HG03039 (cell line): ENCODE measurements at regions not wholly inside any gene's neighbourhood (a gene's known extent, or its start where the extent isn't known, plus 50 kb on each side); places are given as distances from the start of the nearest gene placed in this dataset.

Source experiments
- ATAC-seq: cut with Tn5 transposase; IDR thresholded peaks from one replicate; pipeline ENCODE4 v1.9.1; 2021; ENCODE audit warnings: mild to moderate bottlenecking, moderate library complexity; ENCODE audit not compliant: unreplicated experiment

DNA sequence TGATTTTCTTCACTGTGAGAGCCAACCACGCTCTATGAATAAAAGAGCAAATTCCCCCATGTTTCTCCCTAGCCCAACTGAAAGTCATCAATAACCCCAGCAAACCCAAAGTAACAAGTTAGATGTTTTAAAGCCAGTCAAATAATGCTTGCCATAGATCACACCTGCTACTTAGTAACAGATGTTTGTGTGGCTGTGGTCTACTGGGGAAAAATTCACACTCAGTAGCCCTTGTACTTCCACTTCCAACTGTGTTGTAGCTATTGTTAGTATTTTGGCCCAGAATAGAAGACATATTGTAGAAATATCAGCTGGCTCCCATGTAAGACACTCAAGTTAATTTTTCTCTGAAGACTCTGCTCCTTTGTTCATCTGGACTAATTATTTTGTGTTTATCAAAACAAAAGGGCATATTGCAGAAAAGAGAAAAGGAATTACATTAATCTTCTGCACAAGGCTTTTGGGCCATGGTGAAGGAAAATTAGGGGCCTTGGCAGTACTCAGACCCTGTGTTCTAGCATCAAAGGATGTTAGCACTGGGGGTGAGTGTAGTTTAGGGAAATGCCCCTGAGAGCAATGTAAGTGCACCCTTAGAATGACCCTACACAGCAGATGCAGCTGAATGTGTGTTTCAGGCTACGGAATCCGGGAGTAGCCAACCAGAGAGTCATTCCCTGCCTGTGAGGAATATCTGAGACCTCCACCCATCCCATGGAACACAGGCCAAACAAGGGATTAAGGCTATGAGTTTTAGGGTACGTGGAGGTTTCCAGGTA is 521.9 kb downstream of the EPHA4 start:
- no peak for ATAC-seq

DNA sequence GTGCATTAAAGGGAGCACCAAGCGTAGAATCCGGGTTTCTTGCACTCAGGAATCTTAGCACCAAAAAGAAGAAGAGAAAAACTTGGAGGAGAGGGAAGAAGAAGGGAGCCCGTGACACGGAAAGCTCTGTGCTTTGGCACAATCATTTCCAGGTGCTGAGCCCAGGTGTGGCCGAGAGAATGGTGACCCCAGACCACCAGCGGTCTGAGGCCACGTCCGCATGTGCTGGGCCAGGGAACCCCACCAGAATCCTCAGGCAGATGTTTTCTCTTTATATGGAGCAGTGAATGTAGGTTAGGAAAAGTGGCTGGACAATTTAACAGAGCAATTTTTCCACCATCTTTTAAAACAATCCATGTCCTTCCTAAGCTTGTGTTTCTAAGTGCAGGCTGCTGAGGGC is 520.9 kb downstream of the EPHA4 start:
- no peak for ATAC-seq

DNA sequence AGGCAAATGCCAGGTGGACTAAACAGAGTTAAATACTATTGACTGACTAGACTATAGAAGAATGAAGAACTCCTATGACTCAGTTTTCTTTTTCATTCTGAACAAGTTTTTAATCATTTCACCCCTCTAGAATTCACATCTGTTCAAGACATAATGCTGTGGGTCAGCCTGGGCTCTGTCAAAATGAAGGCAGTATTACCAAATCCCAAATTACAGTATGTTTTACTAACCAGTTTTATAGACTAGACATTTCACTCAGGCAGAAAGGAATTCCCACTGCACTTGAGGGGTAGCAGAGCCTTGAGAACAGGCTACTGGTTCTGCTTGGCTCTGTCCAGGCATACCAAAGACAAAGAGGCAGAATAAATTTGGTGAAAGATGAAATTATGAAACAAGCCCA is 511.7 kb downstream of the EPHA4 start:
- ATAC-seq = no peak

DNA sequence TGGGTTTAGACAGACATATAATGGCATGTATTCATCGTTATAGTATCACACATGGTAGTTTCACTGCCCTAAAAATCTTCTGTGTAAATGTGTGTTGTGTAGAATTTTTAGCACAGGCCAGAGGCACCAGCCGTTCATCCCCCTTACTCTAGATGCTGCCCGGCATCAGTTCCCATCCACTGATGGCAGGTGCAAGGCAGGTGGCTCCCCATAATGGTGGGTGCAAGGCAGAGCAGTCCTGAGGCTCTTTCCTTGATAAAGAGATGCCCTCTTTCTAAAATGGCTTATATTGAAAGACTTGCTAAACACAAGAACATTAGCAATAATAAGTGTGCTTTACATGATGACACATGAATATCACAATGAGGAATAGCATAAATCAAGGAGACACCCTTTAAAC is 508.5 kb downstream of the EPHA4 start:
- ATAC-seq = no peak

DNA sequence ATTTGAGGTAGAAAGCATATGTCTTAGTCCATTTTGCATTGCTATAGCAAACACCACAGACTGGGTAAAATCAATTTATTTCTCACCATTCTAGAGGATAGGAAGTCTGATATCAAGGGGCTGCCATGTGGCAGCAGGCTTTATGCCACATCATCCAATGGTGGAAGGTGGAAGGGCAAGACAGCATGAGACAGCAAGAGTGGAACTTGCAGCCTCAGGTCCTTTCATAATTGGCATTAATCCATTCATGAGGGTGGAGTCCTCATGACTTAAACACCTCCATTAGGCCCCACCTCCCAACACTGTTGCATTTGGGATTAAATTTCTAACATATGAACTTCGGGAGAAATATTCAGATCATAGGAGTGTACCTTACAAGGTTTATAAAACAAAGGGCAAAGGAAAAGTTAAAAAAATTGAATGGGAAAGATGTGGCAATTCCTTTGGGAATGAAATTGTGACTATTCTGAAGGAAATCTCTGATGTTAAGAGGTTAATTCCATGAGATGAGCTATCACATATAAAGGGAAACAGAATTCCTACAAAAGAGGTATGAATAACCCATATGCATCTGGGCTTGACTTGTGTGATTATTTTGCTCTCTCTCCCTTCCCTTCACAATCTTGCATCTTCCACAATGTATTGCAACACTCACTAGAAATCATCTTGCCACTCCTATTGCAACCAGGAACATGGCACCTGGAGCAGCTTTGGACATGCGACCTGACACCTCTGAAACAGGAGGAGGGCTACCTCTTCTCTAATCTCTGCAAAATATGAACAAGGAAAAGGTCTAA is 507.8 kb downstream of the EPHA4 start:
- no peak for ATAC-seq

DNA sequence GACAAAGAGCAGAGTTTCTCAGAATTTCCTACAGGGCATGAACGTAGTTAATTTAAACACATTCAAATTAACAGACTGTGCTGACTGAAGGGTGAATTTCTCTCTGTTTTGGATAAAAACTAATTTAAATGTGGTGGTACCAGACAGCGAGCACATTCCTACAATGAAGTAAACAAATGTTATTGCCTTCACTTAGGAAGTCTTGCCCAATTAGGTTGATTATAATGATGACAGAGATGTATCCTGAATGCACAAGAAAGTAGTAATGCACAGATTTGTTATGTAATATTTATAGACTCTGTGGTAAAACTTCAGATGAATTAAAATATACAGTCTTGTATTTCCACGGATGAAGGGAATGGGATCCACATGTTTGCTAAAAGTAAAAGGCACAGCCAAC is 507.2 kb downstream of the EPHA4 start:
- ATAC-seq = no peak

DNA sequence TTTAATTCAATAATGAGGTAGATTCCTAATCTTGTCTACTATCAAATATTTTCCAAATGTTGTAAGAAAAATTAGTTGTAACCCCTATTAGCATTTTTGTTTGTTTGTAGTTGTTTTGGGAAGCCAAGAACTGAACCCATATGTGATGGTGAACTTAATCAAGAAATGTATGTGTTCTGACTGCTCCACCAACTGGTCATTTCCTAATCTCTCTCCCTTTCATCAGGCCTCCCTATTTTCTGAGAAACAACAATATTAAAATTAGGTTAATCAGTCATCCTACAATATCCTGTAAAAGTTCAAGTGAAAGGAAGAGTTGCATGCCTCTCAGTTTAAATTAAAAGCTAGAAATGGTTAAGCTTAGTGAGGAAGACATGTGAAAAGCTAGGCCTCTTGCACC is 504.0 kb downstream of the EPHA4 start:
- ATAC-seq = no peak

DNA sequence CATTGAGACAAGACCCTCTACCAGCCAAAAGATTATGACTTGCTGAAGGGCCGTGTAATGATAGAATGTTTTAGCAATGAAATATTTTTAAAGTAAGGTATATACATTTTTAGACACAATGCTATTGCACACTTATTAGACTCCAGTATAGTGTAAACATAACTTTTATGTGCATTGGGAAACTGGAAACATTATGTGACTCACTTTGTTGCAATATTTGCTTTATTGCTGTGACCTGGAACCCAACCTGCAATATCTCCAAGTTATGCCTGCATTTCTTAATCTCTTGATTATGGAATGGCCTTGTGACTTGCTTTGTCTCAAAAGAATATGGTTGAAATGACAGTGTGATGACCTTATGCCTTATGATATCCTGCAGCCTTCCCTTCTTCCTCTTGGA is 502.0 kb downstream of the EPHA4 start:
- no peak for ATAC-seq

DNA sequence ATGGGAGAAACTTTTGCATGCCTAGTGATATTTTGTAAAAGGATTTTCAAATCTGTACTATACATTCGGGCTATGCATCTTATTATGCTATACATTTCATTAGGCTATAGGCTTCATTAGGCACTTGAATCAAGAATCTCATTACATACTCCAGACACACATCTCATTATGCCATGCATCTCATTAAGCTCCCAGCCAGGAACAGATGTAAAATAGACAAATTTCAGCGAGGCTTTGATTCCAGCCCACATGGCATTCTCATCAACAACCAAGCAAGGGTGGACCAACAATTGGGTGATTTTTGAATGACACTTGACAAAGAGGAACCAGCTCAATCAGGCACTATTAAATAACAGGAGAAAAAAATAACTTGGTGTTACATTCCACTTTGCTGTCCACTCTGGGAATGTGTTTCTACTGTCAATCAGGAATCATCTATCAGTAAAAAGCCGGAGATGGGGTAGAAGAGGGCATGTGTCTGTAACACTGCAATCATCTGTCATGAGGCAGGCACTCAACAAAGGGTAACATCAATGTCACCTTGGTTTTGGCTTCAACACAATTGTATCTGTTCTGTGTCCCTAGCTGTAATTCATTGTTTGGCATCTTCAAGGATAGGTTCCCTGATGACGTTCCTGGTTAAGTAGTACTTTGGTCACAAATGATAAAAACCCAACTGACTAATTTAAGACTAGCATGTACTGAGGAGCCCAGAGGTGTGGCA is 498.6 kb downstream of the EPHA4 start:
- ATAC-seq = no peak

DNA sequence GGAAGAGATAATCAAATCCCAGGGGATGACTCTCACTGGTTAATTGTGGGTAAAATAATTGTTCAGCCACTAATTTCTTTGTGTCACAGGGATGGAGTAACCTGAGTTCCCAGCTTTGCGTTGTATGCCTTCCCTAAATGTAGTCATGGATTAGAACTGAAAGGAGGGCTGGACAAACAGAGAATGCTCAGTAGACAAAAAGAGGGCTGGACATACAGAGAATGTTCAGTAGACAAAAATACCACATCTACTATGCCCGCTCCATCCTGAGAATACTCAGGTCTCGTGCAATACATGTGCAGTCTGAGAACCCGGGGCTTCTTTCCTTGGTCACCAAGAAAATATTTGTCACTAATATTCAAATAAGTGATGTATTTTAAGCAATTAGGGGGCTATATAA is 497.9 kb downstream of the EPHA4 start:
- ATAC-seq = no peak

DNA sequence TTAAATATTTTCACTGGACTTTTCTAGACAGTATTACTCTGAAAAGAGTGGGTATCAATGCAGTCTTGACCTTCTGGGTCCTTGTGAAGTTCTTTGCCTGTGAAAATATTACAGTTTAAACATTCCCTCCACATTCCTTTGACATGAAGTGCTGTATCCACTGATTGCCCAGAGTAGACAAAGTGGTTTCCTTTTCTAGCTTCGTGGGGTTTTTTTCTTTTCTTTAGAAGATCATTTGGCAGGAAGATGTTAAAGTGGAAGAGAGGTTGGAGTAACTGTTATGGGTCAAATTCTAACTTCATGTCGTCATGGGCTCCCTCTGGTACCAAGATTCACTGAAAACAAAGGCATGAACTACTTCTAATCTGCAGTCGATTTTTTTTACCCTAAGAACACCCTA is 496.9 kb downstream of the EPHA4 start:
- ATAC-seq = no peak

DNA sequence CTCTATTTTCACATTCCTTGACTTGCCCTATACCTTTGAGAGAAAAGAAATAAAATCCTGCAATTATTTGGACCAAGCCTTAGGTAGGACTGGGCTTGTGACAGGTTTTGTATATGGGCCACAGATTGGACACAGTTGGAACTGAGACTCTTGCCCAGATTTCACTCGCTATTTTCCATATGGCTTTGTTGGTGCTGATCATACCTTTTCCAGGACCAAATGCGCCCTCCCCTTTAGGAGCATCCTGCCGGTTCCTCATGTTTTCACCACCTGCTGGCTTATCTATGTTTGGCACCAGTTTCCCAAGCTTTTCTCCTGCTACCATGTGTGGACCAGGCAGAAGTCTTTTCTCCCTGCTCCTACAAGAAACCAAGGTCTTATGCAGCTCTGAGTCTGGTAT is 494.9 kb downstream of the EPHA4 start:
- ATAC-seq = no peak

DNA sequence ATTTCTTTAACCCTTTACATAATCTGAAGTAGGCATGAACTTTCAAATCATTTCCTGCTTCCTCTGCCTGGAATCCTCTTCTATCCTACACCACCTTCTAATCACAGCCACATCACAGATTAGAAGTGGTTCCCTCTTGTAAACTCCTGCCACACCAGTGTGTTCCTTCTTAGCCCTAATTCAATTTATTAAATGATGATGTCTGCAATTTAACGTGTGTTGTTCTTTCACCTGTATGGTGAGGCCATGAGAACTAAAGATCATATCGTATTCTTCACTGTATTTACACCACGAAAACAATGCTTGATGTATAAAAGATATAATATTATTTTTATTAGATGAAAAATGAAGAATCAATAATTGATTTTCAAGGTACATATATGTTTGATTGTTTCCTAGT is 494.3 kb downstream of the EPHA4 start:
- ATAC-seq = no peak

DNA sequence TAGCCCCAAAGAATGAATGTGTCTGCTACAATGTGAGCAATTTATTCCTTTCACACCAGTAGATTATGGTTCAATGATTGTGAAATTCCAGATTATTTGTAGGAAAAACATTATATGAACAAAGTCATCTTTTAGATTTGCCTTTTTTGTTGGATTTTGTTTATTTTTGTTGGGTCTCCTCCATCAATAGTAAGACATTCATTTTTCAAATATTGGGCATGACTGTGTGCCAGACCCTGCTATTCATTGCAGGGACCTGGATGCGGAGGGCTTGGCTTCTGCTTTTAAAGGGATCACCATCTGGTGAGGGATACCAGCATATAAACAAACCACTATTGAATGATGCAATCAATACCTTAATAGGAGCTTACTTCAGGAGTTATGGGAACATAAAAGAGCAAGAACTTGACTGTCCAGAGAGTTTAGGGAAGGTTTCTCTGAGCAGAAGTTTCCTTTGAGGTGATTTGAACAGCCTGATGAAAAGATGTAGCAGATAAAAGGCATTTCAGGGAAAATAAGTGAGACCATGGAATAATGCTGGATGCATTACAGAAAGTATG is 486.7 kb downstream of the EPHA4 start:
- ATAC-seq = no peak

DNA sequence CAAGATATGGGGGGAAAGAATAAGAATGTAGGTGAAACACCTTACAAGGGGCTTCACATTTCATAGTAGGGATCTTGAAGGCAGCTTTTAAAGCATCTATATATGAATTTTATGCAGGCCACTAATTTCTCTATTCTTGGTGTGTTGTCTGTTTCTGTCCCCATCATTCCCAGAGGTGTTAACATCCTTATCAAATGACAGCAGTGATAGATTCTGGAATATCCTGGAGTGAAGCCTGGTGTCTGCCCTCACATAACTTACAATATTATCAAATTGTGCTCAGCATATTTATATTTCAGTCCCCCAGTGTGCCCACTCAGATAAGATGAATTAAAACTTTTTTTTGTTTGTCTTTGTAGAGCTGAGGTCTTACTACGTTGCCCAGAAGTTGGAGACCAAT is 486.2 kb downstream of the EPHA4 start:
- no peak for ATAC-seq

DNA sequence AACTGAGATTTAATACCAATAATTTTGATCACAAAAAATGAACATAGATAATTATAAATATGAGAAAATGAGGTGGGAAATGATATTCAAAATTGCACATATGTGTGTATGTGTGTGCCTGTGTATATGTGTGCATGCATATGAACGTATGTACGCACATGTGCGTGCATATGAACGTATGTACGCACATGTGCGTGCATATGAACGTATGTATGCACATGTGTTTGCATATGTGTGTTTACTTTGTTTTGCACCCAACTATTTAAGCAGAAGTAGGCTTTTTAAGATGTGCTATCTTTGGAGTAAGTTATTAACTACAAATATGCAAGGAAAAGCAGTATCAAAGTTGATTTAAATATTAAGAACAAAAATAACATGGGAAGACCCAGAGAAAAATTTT is 484.3 kb downstream of the EPHA4 start:
- no peak for ATAC-seq

DNA sequence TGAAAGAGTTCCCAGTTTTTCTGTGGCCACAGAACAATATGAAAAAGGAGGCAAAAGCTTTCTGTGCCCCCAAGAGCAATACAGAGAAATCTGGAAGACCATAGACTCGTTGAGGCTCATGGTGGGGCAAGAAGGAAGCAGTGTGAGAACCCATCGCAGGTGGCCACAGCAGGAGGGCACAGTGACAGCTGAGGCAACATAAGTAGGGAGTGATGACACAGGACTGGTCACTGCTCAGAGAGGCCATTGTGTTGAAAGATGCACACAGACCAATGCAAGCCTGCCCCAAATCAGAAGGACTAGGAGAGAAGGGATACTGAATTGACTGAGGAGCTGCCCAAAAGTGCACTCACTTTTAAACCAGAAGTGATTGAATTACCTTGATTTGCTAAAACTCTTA is 483.6 kb downstream of the EPHA4 start:
- ATAC-seq = no peak

DNA sequence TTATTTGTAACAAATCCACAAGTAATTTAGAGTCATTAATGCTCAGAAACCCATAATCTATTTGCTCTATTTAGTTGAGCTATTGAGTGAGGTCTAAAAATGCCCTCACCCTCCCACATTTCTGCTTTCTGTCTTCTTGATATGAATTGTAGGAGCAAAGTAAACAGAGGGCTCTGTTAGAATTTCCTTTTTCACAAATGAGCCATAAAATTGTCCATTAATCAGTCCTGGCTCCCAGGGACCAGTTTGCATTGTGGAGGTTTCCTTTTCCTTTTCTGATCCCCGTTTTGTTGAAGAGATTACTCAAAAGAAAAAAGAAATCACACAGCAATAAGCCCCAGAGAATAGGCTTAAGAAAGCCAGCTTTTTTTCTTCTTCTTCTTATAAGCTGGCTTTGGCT is 476.7 kb downstream of the EPHA4 start:
- ATAC-seq = no peak

DNA sequence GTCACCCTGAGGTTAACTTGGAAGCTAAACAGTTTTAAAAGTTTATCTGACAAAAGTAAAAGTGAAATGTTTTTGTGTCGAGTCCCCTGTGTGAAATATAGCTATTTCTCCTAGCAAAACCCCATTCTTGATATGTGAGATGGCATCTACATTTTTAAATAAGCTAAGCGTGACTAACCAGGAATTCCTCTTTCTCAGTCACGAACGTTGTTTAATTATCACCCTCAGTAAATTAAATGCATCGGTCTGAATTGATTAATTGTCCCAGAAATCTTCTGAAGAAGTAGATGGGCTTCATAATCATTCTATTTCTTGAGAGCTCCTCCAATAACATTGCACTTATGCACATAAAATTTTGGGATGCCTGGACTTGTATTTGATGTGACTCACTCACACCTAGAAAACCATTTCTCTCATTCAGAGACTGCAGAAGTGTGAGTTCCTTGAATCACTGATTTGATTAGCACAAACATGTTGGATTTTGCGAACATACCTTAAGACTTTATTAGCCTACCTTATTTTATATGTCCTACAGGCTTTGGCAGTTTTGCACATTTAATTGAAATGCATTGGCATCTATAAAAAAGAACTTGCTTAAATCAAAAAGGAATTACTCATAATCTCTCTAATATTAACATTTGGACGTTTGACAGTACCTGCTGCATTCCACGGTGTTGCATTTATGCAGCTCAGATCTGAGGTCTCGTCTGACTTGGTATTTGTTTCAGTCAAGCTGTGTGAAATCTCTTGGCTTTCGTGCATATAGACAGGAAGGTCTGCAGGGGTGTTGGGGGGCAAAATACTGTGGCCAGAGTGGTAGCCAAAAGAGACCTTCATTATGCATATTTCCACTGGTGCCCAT is 475.2 kb downstream of the EPHA4 start:
- ATAC-seq = no peak

DNA sequence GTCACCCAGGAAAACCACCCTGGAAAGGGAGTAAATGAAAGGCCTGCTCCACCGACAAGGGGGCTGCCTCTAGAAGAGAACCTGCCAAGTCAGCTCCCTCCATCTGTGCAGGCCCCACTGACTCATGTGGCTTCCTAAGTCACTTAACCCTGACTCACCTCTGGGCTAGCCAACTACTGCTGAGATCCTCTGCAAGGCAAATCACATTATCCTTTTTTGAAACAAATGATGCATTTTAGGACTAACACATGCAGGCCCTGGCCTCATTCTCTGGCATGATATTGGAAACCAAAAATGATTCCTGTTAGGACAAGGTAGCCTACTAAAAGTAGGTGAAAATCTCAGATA is 474.6 kb downstream of the EPHA4 start:
- ATAC-seq = no peak

DNA sequence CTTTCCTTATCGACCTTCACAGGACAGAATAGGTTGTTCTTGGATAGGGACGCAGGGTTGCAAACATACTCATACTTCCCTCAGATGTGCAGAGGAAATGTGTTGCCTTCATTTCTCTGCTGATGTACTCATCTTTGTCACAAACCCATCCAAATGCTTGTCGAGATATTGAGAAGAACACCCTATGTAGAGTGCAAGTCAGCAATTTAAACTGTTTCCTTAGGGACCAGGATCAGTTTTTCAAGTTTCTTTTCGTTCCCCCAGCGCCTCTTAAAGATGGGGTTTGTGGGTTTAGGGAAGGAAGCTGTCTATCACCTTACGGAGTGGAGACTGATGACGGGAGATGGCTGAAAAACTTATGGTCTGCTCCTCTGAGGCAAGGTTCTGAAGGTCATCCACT is 474.2 kb downstream of the EPHA4 start:
- no peak for ATAC-seq
